HG03571 (cell line): ENCODE measurements at regions not wholly inside any gene's neighbourhood (a gene's known extent, or its start where the extent isn't known, plus 50 kb on each side); places are given as distances from the start of the nearest gene placed in this dataset.
"Not testable (repeated sequence)": the region's sequence is repeated elsewhere in the genome, so short reads cannot be mapped to it uniquely, and the experiment has no call there.

Source experiments
- ATAC-seq: cut with Tn5 transposase; IDR thresholded peaks from one replicate; pipeline ENCODE4 v1.9.1; 2021; ENCODE audit not compliant: unreplicated experiment

GRCh38 chr1:234808943-234809853, 199.2 kb upstream of the IRF2BP2 start:
- not testable (repeated sequence) for ATAC-seq

- ATAC-seq: not testable (repeated sequence)
Measured at GRCh38 chr1:234808459-234808858, 198.5 kb upstream of the IRF2BP2 start.

- not testable (repeated sequence) for ATAC-seq
Measured at GRCh38 chr1:234807705-234808104, 197.7 kb upstream of the IRF2BP2 start.

GRCh38 chr1:234802586-234802985, 192.6 kb upstream of the IRF2BP2 start:
- not testable (repeated sequence) for ATAC-seq

DNA sequence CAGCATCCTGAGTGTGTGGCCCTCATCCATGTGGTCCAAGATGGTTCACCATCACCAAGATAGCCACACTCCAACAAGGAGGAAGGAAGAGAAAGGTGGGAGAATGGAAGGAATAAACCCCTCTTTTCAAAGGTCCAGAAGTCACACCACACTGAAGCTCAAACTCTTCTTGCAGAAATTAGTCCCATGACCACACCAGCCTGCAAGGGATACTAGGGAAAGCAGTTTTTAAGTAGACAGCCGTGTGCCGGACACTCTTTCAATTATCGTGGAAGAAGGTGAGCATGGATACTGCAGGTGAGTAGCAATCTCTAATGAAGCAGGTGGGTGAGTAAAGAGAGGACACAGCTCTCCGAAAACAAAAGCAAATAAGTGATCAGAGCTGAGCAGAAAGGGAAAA, 191.7 kb upstream of the IRF2BP2 start:
- not testable (repeated sequence) for ATAC-seq

- not testable (repeated sequence) for ATAC-seq
Measured at GRCh38 chr1:234801147-234801546, 191.2 kb upstream of the IRF2BP2 start.

DNA sequence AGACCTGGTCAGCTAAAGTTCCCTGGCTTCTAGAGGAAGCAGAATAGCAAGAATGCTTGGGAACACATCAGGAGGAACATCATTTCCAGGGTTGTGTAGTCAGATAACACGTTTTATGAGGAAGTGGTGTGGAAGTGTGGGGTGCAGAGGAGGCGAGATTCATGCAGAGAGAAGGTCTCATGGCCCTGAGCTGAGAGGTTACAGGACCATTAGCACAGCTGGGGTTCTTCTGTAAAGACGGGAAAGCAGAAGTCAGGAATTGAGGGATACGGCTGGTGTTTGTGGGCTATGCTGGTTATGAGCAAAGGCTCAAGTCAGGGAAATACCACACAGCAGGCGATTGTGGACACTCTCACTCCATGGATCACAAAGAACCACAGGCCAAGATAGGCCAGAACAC, 190.6 kb upstream of the IRF2BP2 start:
- ATAC-seq: not testable (repeated sequence)

- not testable (repeated sequence) for ATAC-seq
Measured at GRCh38 chr1:234799021-234799689, 189.2 kb upstream of the IRF2BP2 start.

- ATAC-seq: not testable (repeated sequence)
Measured at GRCh38 chr1:234797216-234797615, 187.2 kb upstream of the IRF2BP2 start.

GRCh38 chr1:234796438-234796792, 186.4 kb upstream of the IRF2BP2 start:
- not testable (repeated sequence) for ATAC-seq

DNA sequence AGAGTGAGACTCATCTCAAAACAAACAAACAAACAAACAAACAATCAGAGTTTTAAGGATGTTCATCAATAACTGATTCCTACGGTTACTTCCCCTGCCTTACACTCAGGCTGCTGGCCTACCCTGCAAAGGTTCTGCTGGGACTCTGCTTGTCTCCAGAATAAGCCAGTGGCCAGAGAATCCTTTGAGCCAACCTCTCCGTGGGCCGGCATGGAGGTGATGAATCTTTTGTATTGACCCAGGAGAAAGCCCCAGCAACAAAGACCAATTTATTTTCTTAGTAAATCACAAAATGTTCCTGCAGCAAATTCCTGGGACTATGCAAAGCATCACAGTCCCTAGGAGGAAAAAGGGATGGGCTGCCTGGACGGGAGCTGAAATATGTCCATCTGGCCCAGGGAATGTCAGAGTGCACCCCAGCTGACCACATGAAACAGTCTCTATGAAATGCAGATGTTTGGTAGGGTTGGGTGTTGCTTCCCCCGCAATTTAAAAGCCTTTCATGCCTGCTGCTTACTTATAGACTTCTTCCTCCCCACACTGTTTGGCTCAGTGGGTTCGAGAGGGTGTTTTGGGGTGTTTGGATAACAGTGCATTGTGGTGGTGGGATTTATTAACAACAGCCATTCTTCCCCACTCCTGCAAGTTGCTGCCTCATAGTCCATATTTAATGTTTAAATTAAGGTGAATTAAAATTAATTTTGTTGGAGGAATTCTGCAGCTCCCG, 185.9 kb upstream of the IRF2BP2 start:
- not testable (repeated sequence) for ATAC-seq

GRCh38 chr1:234795007-234795406, 185.0 kb upstream of the IRF2BP2 start:
- not testable (repeated sequence) for ATAC-seq

DNA sequence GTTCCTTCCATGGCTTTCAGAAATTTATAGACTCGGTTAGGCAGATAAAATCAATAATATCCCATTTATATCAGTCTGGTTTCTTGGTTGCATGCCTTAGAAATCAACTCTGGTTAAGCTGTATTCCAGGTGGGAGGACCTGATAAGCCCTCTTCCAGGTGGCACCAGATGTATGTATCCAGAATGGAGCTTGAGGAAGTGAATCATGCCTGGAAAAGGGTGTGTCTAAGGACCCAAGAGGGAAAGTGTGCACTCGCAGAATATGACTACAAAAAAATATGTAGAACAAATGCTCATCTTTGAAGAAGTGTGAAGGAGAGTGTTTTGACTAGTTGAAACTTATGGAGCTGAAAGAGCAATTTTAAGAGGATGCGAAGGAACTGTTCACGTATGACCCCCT, 184.5 kb upstream of the IRF2BP2 start:
- not testable (repeated sequence) for ATAC-seq

DNA sequence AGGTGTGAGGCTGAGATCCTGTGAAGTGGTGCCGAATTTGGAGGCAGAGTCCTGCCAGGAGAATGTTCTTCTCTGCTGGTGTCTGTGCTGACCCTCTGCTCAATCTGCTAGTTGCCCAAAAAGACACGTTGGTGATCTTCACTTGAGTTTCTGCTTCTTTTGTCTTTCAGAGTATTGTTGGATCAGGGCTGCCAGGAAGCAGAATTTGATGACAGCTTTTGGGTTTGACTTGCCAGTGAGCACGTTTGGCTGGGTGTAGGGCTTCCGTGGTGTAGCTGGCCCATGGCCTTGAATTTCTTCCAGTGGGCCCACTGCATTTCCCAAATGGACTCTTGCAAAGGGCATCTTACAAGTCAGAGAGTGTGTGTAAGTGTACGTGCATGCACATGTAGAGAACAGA, 183.9 kb upstream of the IRF2BP2 start:
- ATAC-seq: not testable (repeated sequence)

- ATAC-seq: not testable (repeated sequence)
Measured at GRCh38 chr1:234792221-234792864, 182.4 kb upstream of the IRF2BP2 start.

- not testable (repeated sequence) for ATAC-seq
Measured at GRCh38 chr1:234791615-234792014, 181.6 kb upstream of the IRF2BP2 start.

DNA sequence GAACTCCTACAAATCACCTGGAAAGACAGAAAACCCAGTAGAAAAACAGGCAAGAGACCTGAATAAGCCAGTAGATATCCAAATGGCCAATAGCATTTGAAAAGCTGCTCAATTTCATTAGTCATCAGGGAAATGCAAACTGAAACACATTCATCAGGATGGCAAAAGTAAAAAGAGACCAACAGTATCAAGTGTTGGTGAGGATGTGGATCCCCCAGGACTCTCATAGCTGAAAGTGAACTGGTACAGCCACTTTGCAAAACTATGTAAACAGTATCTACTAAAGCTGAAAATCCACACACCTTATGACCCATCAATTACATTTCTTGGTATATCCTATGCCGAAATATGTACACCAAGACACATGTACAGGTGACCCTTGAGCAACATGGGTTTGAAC, 180.4 kb upstream of the IRF2BP2 start:
- ATAC-seq: not testable (repeated sequence)

- not testable (repeated sequence) for ATAC-seq
Measured at GRCh38 chr1:234787011-234787584, 177.1 kb upstream of the IRF2BP2 start.

DNA sequence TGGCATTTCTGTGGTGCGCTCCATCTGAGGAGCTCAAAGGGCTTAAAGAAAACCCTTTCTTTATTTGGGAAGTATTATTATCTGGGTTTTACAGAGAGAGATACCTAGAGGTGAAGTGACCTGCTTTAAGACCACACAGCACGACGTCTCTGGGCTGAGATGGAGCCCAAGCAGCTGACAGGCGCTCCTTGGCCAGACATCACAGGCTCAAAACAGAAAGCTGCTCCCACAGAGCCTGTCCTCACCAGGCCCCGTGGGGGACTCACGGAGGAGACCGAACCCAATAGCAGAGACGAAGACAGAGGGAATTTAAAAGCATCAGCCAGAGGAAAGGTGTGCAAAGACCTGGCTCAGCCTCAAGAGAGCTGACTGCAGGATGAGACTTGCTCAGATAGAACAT, 175.9 kb upstream of the IRF2BP2 start:
- ATAC-seq: not testable (repeated sequence)

- not testable (repeated sequence) for ATAC-seq
Measured at GRCh38 chr1:234785471-234785919, 175.5 kb upstream of the IRF2BP2 start.
